Limb (tissue), 2 donors: ENCODE measurements at regions not wholly inside any gene's neighbourhood (a gene's known extent, or its start where the extent isn't known, plus 50 kb on each side); places are given as distances from the start of the nearest gene placed in this dataset.

Experiments
- DNase-seq, 2 donors: peaks; one replicate each; pipeline ENCODE4 v3.0.0-alpha.2; 2016; ENCODE audit errors: extremely low spot score in 2 of 2

DNA sequence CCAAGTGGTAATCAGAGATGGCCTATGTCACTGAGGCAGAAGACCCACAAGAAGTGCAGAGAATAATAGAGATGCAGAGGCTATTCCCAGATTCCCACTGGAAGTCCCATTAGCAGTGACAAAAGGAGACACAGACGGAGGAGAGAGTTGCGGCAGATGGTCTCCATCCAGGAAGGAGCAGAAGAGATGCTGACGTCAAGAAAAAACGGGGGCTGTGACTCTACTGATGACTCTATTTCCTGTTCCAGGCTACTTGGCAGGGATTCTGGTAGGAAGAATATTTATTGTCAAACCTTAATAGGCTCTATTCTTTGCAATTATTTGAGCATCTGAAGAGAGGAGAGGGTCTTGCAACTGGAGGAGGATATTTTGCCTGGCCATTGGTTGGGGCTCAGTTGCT is 246.0 kb upstream of the ECI2 start:
- no peak for DNase-seq

- no peak for DNase-seq
Observed at GRCh38 chr6:4380881-4381281, 245.5 kb upstream of the ECI2 start.

DNA sequence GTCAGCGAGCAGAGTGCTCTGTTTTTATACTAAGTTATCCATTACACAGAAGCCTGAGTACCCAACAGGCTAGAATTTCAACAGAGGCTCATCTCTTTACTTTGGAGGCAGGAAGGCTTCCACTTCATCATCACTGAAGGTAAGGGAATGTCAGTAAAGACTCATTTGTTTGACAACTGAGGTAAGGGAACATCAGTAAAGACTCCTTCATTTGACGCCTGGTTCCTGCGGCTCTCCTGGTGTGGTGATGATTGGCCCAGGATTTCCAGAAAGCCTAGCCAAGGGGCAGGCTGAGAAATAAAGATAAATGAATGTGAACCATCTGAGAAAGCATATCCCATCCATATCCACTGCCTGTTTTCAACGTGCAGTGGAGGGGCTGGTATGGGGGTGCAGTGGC is 244.6 kb upstream of the ECI2 start:
- no peak for DNase-seq

DNA sequence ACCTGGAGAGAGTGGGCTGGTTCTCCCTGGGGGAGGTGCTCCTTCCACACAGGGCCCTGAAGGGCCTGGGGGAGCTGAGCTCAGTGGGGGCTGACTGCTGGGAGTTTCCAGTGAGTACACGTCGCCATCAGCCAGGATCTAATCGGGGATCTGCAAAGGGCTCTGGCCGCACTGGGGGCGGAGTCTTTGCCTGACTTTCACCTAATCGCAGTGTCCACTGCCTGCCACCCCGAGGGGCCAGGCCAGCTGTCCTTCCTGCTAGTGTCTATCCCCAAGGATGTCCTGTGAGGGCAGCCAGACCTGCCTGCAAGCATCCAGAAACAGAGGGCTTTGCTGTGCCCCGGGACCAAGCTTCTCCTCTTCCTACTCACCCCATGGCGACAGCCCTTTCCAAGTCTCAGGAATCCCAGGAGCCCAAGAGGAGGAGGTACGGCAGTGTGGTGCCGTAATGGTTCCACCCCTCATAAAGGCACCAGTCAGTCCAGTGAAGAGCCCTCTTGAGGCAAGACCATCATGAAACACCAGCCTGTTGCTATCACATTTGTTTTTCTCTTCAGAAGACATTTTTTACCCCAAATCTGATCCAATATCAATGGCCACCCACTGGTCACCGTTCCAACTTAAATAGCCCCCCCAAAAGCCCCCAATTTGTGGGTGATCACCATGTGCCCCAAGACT is 243.1 kb upstream of the ECI2 start:
- DNase-seq = no peak

- DNase-seq = no peak
Observed at GRCh38 chr6:4377603-4378002, 242.2 kb upstream of the ECI2 start.

GRCh38 chr6:4374216-4374615 is 238.8 kb upstream of the ECI2 start:
- no peak for DNase-seq

DNA sequence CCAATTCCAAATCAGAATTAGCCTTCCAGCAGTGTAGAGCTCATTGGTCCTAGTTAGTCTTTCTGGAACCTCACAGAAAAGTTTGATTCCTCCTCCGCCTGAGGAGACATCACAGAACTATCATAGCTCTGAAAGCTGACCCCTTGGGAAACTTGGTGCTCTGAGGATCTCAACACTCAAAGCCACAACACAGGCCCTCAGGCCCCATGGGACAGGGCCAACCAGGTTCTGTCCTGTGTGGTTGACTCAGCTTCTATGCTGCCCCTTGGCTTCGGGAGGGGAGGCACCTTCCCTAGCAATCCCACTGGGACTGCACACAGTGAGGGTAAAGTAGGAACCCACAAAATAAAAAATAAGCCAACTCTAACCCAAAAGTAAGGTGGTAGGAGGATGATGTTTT is 237.5 kb upstream of the ECI2 start:
- DNase-seq = no peak

- no peak for DNase-seq
Observed at GRCh38 chr6:4371207-4371921, 236.0 kb upstream of the ECI2 start.

- DNase-seq = no peak
Observed at GRCh38 chr6:4370066-4370465, 234.7 kb upstream of the ECI2 start.

GRCh38 chr6:4369616-4370015 is 234.2 kb upstream of the ECI2 start:
- DNase-seq = no peak

- DNase-seq = no peak
Observed at GRCh38 chr6:4368649-4369048, 233.3 kb upstream of the ECI2 start.

- DNase-seq = no peak
Observed at GRCh38 chr6:4367643-4368042, 232.3 kb upstream of the ECI2 start.

- no peak for DNase-seq
Observed at GRCh38 chr6:4366635-4367395, 231.4 kb upstream of the ECI2 start.

GRCh38 chr6:4365686-4366085 is 230.3 kb upstream of the ECI2 start:
- DNase-seq = no peak

- DNase-seq = no peak
Observed at GRCh38 chr6:4364711-4365110, 229.3 kb upstream of the ECI2 start.

DNA sequence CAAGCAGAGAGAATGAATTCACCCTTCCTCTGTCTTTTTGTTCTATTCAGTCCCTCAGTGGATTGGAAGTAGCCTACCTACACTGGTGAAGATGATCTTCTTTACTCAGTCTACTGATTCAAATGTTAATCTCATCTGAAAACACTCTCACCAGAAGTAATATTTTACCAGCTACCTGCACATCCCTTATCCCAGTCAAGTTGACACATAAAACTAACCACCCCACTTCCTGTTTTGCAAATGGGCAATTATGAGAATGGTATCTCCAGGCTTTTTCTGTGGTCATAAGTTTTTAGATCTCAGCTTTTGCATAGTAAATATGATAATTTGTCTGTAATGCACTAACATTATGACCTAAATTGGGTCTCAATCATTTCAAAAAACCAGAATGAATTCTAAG is 228.8 kb upstream of the ECI2 start:
- no peak for DNase-seq

DNA sequence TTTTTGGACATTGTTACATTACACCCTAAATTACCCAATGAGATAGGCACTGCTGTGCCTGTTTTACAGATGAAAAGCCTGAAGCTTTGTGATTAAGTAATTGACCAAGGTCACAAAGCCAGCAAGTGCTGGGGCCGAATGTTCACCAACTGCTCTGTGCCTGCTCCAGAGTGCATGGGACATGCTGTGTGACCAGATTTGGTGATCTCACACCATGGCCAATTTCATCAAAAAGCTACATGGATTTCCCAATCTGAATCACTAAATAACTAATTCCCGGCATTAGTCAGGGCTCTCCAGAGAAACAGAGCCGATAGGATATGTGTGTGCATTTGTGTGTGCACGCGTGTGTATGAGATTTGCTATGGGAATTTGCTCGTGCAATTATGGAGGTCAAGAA is 228.3 kb upstream of the ECI2 start:
- DNase-seq = no peak

GRCh38 chr6:4362326-4362725 is 227.0 kb upstream of the ECI2 start:
- no peak for DNase-seq

GRCh38 chr6:4360920-4361319 is 225.5 kb upstream of the ECI2 start:
- no peak for DNase-seq

DNA sequence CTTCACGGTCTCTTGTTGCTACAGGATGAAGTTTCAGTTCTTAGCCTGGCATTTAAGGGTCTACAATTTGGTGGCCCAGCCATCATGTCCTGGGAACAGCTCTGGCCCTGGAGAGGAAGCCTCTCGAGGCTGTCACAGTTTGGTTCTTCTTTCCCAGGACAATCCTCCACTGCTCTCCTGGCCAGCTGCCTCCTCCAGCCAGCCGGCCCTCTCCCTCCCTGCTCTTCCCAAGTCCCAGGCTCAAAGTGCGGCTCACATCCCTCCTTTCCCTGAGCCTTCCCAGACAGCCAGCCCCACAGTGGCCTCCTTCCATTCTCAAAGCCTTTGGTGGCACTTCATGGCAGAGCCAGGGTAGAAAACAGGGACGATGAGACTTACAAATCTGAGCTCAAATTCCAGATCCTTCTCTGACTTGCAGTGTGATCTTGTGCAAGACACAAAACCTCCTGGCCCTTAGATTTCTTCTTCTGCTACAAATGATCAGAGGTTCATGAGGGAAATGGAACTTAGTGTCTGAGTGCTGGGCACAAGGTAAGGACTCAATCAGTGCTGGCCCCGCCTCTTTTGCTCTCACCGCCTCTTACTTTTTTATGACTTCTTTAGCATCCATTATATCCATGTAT is 223.8 kb upstream of the ECI2 start:
- DNase-seq = no peak

GRCh38 chr6:4358414-4359107 is 223.2 kb upstream of the ECI2 start:
- DNase-seq = no peak
